ENCODE measurements at regions not wholly inside any gene's neighbourhood (a gene's known extent, or its start where the extent isn't known, plus 50 kb on each side); places are given as distances from the start of the nearest gene placed in this dataset.

GRCh38 chr3:16066975-16067374, 107.5 kb upstream of the GALNT15 start:
- no peak overlapping the region for H3K4me3 ChIP-seq (ENCODE audit: low read depth, poor library complexity, severe bottlenecking)
- no peak for DNase-seq (ENCODE audit: low spot score in 2 of 2)
- 84 to 92% methylated on average over 6 of the region's 6 CpGs for WGBS, 2 donors
- TF ChIP-seq, protein P1, sequence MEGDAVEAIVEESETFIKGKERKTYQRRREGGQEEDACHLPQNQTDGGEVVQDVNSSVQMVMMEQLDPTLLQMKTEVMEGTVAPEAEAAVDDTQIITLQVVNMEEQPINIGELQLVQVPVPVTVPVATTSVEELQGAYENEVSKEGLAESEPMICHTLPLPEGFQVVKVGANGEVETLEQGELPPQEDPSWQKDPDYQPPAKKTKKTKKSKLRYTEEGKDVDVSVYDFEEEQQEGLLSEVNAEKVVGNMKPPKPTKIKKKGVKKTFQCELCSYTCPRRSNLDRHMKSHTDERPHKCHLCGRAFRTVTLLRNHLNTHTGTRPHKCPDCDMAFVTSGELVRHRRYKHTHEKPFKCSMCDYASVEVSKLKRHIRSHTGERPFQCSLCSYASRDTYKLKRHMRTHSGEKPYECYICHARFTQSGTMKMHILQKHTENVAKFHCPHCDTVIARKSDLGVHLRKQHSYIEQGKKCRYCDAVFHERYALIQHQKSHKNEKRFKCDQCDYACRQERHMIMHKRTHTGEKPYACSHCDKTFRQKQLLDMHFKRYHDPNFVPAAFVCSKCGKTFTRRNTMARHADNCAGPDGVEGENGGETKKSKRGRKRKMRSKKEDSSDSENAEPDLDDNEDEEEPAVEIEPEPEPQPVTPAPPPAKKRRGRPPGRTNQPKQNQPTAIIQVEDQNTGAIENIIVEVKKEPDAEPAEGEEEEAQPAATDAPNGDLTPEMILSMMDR (IDR thresholded peaks at IDR 0.05): no peak
- TF ChIP-seq POLR2A (IDR thresholded peaks at IDR 0.05): no peak
- intact Hi-C loops (cut with DNase I; ENCODE audit: low total_unique reads): no loop called here

- TF ChIP-seq, protein P1 (IDR thresholded peaks at IDR 0.05): no peak
- TF ChIP-seq POLR2A (IDR thresholded peaks at IDR 0.05): no peak
- H3K4me3 ChIP-seq (ENCODE audit: low read depth, poor library complexity, severe bottlenecking): no peak overlapping the region
- DNase-seq (ENCODE audit: low spot score in 2 of 2): no peak
- intact Hi-C loops (cut with DNase I; ENCODE audit: low total_unique reads): no loop called here
- WGBS, 2 donors: 78 to 81% methylated on average over 2 of the region's 2 CpGs
Measured at GRCh38 chr3:16067837-16068471, 106.5 kb upstream of the GALNT15 start.

- TF ChIP-seq POLR2A (IDR thresholded peaks at IDR 0.05): no peak
- TF ChIP-seq, protein P1 (IDR thresholded peaks at IDR 0.05): no peak
- no peak for DNase-seq (ENCODE audit: low spot score in 2 of 2)
- 91 to 93% methylated on average over 6 of the region's 6 CpGs for WGBS, 2 donors
- intact Hi-C loops (cut with DNase I; ENCODE audit: low total_unique reads): no loop called here
- H3K4me3 ChIP-seq (ENCODE audit: low read depth, poor library complexity, severe bottlenecking): no peak overlapping the region
Measured at GRCh38 chr3:16069149-16069922, 105.1 kb upstream of the GALNT15 start.

DNA sequence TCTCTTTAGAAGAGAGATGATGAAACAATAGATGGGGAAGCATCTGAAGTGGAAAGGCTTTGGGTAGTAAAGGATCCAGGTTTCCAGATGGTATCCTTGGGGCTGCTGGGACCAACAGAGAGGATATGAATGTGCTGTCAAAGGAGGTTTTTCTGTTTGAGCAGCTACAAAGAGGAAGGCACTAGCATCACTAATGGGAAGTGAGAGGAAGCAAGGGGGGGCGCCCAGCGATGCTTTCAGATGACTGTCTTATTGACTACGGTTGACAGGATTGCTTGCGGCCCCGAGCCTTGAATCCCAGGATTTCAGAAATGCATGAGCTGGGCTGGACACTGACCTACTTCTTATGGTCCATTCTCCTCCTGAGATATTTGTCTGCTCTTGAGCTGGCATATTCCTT, 103.8 kb upstream of the GALNT15 start:
- intact Hi-C loops (cut with DNase I; ENCODE audit: low total_unique reads): no loop called here
- no peak for DNase-seq (ENCODE audit: low spot score in 2 of 2)
- no peak overlapping the region for H3K4me3 ChIP-seq (ENCODE audit: low read depth, poor library complexity, severe bottlenecking)
- no peak for TF ChIP-seq POLR2A (IDR thresholded peaks at IDR 0.05)
- TF ChIP-seq, protein P1 (IDR thresholded peaks at IDR 0.05): no peak
- WGBS, 2 donors: 78 to 80% methylated on average over 5 of the region's 5 CpGs

GRCh38 chr3:16071206-16071605, 103.3 kb upstream of the GALNT15 start:
- TF ChIP-seq, protein P1 (IDR thresholded peaks at IDR 0.05): no peak
- TF ChIP-seq POLR2A (IDR thresholded peaks at IDR 0.05): no peak
- no peak for DNase-seq (ENCODE audit: low spot score in 2 of 2)
- intact Hi-C loops (cut with DNase I; ENCODE audit: low total_unique reads): no loop called here
- no peak overlapping the region for H3K4me3 ChIP-seq (ENCODE audit: low read depth, poor library complexity, severe bottlenecking)
- 83 to 85% methylated on average over 6 of the region's 6 CpGs for WGBS, 2 donors

Measured in lower leg skin (tissue), 4 donors.